ENCODE measurements at regions not wholly inside any gene's neighbourhood (a gene's known extent, or its start where the extent isn't known, plus 50 kb on each side); places are given as distances from the start of the nearest gene placed in this dataset.

DNA sequence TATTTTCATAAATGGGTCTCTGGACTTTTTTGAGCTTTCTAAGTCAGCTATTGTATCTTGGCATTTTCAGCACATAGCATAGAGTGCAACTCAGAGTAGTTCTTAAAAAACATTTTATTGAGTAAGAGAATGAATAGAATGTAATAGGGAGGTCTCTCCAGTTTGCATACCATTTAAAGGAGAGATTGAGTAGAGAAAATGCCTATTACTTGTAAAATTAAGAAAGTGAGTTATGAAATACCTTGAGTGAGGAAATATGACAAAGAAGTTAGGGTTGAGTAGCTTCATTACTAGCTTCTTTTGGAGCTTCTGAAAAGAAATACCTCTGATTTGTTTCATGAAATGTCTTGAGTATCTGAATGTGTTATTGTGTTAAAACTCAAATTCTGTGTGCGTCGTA, 140.0 kb downstream of the AASDHPPT start:
- no peak overlapping the region for H3K9ac ChIP-seq (ENCODE audit: low read depth, low read length)
- no peaks in the 10 kb centered on the region for H3K4me1 ChIP-seq (ENCODE audit: control insufficient read depth, insufficient read depth, low read length)
- H3K4me2 ChIP-seq (ENCODE audit: low read length): no peak overlapping the region
- no peak overlapping the region for H3K4me3 ChIP-seq (ENCODE audit: low read length)
- H3K36me3 ChIP-seq (ENCODE audit: insufficient read depth, low read length): no peaks in the 10 kb centered on the region
- no peaks in the 10 kb centered on the region for H3K9me3 ChIP-seq (replicated peaks; ENCODE audit: low read length)
- H3K27me3 ChIP-seq (ENCODE audit: control insufficient read depth, insufficient read depth, low read length): peaks cover 4% of the 10 kb centered on the region

GRCh38 chr11:106218106-106218505, 140.6 kb downstream of the AASDHPPT start:
- no peak overlapping the region for H3K4me2 ChIP-seq (ENCODE audit: low read length)
- H3K4me1 ChIP-seq (ENCODE audit: control insufficient read depth, insufficient read depth, low read length): no peaks in the 10 kb centered on the region
- H3K27me3 ChIP-seq (ENCODE audit: control insufficient read depth, insufficient read depth, low read length): no peaks in the 10 kb centered on the region
- H3K9ac ChIP-seq (ENCODE audit: low read depth, low read length): no peak overlapping the region
- peaks cover 4% of the 10 kb centered on the region for H3K9me3 ChIP-seq (replicated peaks; ENCODE audit: low read length)
- no peak overlapping the region for H3K4me3 ChIP-seq (ENCODE audit: low read length)
- H3K36me3 ChIP-seq (ENCODE audit: insufficient read depth, low read length): no peaks in the 10 kb centered on the region

- H3K36me3 ChIP-seq (ENCODE audit: insufficient read depth, low read length): no peaks in the 10 kb centered on the region
- H3K9ac ChIP-seq (ENCODE audit: low read depth, low read length): no peak overlapping the region
- H3K9me3 ChIP-seq (replicated peaks; ENCODE audit: low read length): peaks cover 4% of the 10 kb centered on the region
- H3K4me3 ChIP-seq (ENCODE audit: low read length): no peak overlapping the region
- no peaks in the 10 kb centered on the region for H3K4me1 ChIP-seq (ENCODE audit: control insufficient read depth, insufficient read depth, low read length)
- H3K4me2 ChIP-seq (ENCODE audit: low read length): no peak overlapping the region
- H3K27me3 ChIP-seq (ENCODE audit: control insufficient read depth, insufficient read depth, low read length): no peaks in the 10 kb centered on the region
These were observed 145.2 kb downstream of the AASDHPPT start for GRCh38 chr11:106222626-106223025.

- H3K4me3 ChIP-seq (ENCODE audit: low read length): no peak overlapping the region
- no peak overlapping the region for H3K9ac ChIP-seq (ENCODE audit: low read depth, low read length)
- no peaks in the 10 kb centered on the region for H3K27me3 ChIP-seq (ENCODE audit: control insufficient read depth, insufficient read depth, low read length)
- H3K4me2 ChIP-seq (ENCODE audit: low read length): no peak overlapping the region
- H3K4me1 ChIP-seq (ENCODE audit: control insufficient read depth, insufficient read depth, low read length): no peaks in the 10 kb centered on the region
- no peaks in the 10 kb centered on the region for H3K36me3 ChIP-seq (ENCODE audit: insufficient read depth, low read length)
- peaks cover 4% of the 10 kb centered on the region for H3K9me3 ChIP-seq (replicated peaks; ENCODE audit: low read length)
These were observed 146.7 kb downstream of the AASDHPPT start for GRCh38 chr11:106224172-106224571.

DNA sequence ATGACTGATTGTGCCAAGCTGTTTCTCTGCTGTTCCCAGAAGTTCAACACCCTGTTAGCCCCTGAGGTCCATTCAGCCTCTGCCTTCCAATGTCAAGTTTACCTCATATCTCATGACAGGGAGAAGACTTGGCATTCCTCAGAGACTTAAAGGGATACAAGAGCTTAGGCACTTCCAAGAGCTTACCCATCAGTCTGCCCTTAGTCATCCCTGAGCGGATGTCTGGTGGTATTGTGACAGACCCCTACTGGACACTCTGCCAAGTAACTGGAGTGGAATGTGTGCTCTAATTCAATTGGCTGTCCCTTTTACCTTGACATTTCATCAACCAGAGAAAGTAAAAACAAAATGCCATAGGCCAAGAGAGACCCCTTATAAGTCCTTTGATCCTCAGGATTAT, 151.5 kb downstream of the AASDHPPT start:
- Histone ChIP-seq H3K4me2 (ENCODE audit: low read length) (no peak overlapping the region), H3K4me3 (ENCODE audit: low read length) (no peak overlapping the region), H3K9me3 (replicated peaks; ENCODE audit: low read length) (no peaks in the 10 kb centered on the region), H3K4me1 (ENCODE audit: control insufficient read depth, insufficient read depth, low read length) (no peaks in the 10 kb centered on the region), H3K36me3 (ENCODE audit: insufficient read depth, low read length) (no peaks in the 10 kb centered on the region), H3K27me3 (ENCODE audit: control insufficient read depth, insufficient read depth, low read length) (no peaks in the 10 kb centered on the region), H3K9ac (ENCODE audit: low read depth, low read length) (no peak overlapping the region)

GRCh38 chr11:106231591-106231990, 154.1 kb downstream of the AASDHPPT start:
- H3K4me1 ChIP-seq (ENCODE audit: control insufficient read depth, insufficient read depth, low read length): no peaks in the 10 kb centered on the region
- H3K27me3 ChIP-seq (ENCODE audit: control insufficient read depth, insufficient read depth, low read length): no peaks in the 10 kb centered on the region
- no peak overlapping the region for H3K4me3 ChIP-seq (ENCODE audit: low read length)
- H3K9me3 ChIP-seq (replicated peaks; ENCODE audit: low read length): no peaks in the 10 kb centered on the region
- H3K9ac ChIP-seq (ENCODE audit: low read depth, low read length): no peak overlapping the region
- H3K36me3 ChIP-seq (ENCODE audit: insufficient read depth, low read length): no peaks in the 10 kb centered on the region
- no peak overlapping the region for H3K4me2 ChIP-seq (ENCODE audit: low read length)

GRCh38 chr11:106233191-106233590, 155.7 kb downstream of the AASDHPPT start:
- H3K36me3 ChIP-seq (ENCODE audit: insufficient read depth, low read length): no peaks in the 10 kb centered on the region
- H3K9ac ChIP-seq (ENCODE audit: low read depth, low read length): no peak overlapping the region
- H3K4me1 ChIP-seq (ENCODE audit: control insufficient read depth, insufficient read depth, low read length): no peaks in the 10 kb centered on the region
- no peaks in the 10 kb centered on the region for H3K27me3 ChIP-seq (ENCODE audit: control insufficient read depth, insufficient read depth, low read length)
- H3K4me3 ChIP-seq (ENCODE audit: low read length): no peak overlapping the region
- H3K9me3 ChIP-seq (replicated peaks; ENCODE audit: low read length): no peaks in the 10 kb centered on the region
- no peak overlapping the region for H3K4me2 ChIP-seq (ENCODE audit: low read length)

DNA sequence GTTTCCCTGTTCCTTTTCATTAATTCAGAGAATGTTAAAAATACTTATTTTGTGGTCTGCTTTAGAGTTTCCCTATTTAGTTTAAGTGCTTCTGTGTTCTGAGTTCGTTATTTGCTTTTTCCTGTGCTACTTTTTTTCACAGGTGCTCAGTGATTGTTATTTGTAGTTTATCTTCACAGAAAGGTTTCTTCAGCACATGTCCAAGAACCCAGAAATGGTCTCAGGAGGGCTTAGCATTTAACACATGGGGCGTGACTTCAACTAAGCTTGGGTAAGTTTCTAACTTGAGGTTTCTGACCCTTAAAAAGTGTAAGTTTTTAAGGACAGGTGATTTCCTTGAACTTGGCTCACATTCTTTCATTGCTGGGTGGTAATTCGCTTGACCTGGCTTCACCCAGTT, 157.3 kb downstream of the AASDHPPT start:
- H3K9me3 ChIP-seq (replicated peaks; ENCODE audit: low read length): no peaks in the 10 kb centered on the region
- no peak overlapping the region for H3K4me3 ChIP-seq (ENCODE audit: low read length)
- H3K4me1 ChIP-seq (ENCODE audit: control insufficient read depth, insufficient read depth, low read length): no peaks in the 10 kb centered on the region
- H3K9ac ChIP-seq (ENCODE audit: low read depth, low read length): no peak overlapping the region
- H3K27me3 ChIP-seq (ENCODE audit: control insufficient read depth, insufficient read depth, low read length): no peaks in the 10 kb centered on the region
- H3K36me3 ChIP-seq (ENCODE audit: insufficient read depth, low read length): no peaks in the 10 kb centered on the region
- no peak overlapping the region for H3K4me2 ChIP-seq (ENCODE audit: low read length)

DNA sequence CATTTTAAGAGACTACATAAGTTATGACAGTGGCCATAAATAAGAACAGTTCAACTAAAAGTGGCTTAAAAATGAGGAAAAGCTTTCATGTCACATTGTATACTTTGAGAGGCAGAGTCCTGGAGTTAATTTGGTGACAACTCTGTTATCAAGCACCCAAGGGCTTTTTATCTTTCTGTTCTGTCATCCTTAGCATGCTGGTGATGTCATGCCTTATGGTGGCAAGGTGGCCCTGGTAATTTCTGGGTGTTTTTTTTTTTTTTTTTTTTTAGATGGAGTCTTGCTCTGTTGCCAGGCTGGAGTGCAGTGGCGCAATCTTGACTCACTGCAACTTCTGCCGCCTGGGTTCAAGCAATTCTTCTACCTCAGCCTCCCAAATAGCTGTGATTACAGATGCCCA, 158.8 kb downstream of the AASDHPPT start:
- Histone ChIP-seq H3K4me3 (ENCODE audit: low read length) (no peak overlapping the region), H3K4me2 (ENCODE audit: low read length) (no peak overlapping the region), H3K9me3 (replicated peaks; ENCODE audit: low read length) (no peaks in the 10 kb centered on the region), H3K4me1 (ENCODE audit: control insufficient read depth, insufficient read depth, low read length) (no peaks in the 10 kb centered on the region), H3K36me3 (ENCODE audit: insufficient read depth, low read length) (no peaks in the 10 kb centered on the region), H3K27me3 (ENCODE audit: control insufficient read depth, insufficient read depth, low read length) (no peaks in the 10 kb centered on the region), H3K9ac (ENCODE audit: low read depth, low read length) (no peak overlapping the region)

GRCh38 chr11:106238704-106239360, 161.4 kb downstream of the AASDHPPT start:
- H3K9ac ChIP-seq (ENCODE audit: low read depth, low read length): no peak overlapping the region
- H3K4me3 ChIP-seq (ENCODE audit: low read length): no peak overlapping the region
- no peak overlapping the region for H3K4me2 ChIP-seq (ENCODE audit: low read length)
- no peaks in the 10 kb centered on the region for H3K27me3 ChIP-seq (ENCODE audit: control insufficient read depth, insufficient read depth, low read length)
- H3K36me3 ChIP-seq (ENCODE audit: insufficient read depth, low read length): no peaks in the 10 kb centered on the region
- no peaks in the 10 kb centered on the region for H3K9me3 ChIP-seq (replicated peaks; ENCODE audit: low read length)
- H3K4me1 ChIP-seq (ENCODE audit: control insufficient read depth, insufficient read depth, low read length): no peaks in the 10 kb centered on the region

GRCh38 chr11:106241601-106242257, 164.3 kb downstream of the AASDHPPT start:
- Histone ChIP-seq H3K9me3 (replicated peaks; ENCODE audit: low read length) (no peaks in the 10 kb centered on the region), H3K36me3 (ENCODE audit: insufficient read depth, low read length) (no peaks in the 10 kb centered on the region), H3K27me3 (ENCODE audit: control insufficient read depth, insufficient read depth, low read length) (no peaks in the 10 kb centered on the region), H3K4me2 (ENCODE audit: low read length) (no peak overlapping the region), H3K4me1 (ENCODE audit: control insufficient read depth, insufficient read depth, low read length) (no peaks in the 10 kb centered on the region), H3K4me3 (ENCODE audit: low read length) (no peak overlapping the region), H3K9ac (ENCODE audit: low read depth, low read length) (no peak overlapping the region)
